AG09319 (cell line): ENCODE measurements at regions not wholly inside any gene's neighbourhood (a gene's known extent, or its start where the extent isn't known, plus 50 kb on each side); places are given as distances from the start of the nearest gene placed in this dataset.

Source experiments
- DNase-seq: peaks from one replicate; pipeline ENCODE4 v3.0.0-alpha.2; 2010; ENCODE audit warnings: low read depth; ENCODE audit errors: extremely low read depth
- TF ChIP-seq, protein P1 (sequence below): IDR thresholded peaks from 2 replicates; pipeline ENCODE4 v1.5.1; 2011; ENCODE audit warnings: low read depth, mild to moderate bottlenecking, inconsistent platforms, low read length, moderate library complexity

DNA sequence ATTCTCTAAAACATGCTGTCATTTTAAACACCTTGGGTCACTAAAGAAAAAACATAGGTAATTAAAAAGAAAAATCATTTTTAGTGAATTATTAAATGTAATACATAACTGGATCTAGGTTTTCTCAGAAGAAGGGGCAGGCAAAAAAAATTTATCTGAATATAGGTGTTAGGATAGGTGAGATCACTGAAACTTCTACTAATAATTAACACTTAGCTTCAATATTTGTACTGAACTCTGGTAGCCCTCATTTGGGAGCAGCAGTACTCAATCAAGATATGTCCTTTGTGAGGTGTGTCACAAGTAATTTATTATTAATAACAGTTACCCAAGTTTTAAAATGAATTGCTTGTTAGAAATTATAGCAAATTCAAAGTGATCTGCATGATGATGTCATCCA is 103.6 kb downstream of the ATP23 start:
- DNase-seq = no peak
- TF ChIP-seq, protein P1, sequence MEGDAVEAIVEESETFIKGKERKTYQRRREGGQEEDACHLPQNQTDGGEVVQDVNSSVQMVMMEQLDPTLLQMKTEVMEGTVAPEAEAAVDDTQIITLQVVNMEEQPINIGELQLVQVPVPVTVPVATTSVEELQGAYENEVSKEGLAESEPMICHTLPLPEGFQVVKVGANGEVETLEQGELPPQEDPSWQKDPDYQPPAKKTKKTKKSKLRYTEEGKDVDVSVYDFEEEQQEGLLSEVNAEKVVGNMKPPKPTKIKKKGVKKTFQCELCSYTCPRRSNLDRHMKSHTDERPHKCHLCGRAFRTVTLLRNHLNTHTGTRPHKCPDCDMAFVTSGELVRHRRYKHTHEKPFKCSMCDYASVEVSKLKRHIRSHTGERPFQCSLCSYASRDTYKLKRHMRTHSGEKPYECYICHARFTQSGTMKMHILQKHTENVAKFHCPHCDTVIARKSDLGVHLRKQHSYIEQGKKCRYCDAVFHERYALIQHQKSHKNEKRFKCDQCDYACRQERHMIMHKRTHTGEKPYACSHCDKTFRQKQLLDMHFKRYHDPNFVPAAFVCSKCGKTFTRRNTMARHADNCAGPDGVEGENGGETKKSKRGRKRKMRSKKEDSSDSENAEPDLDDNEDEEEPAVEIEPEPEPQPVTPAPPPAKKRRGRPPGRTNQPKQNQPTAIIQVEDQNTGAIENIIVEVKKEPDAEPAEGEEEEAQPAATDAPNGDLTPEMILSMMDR = no peak

DNA sequence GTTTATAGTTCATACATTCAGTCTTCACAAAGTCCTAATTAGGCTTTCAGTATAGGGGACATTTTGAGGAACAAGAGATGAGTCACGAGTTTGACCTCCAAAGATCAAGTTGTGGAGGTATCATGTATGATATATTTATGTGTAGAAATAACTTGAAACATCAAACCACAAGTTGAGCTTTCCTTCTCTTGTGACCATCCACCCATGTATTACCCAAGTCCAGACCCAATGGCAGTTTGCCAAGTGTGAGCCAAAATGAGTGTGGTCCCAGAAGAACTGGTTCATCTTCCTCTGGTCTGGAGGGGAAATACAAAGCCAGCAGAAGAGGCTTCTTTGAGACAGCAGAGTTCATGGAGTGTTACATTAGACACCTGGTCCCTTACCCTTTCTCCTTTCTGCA is 104.9 kb downstream of the ATP23 start:
- TF ChIP-seq, protein P1 = no peak
- DNase-seq = no peak

DNA sequence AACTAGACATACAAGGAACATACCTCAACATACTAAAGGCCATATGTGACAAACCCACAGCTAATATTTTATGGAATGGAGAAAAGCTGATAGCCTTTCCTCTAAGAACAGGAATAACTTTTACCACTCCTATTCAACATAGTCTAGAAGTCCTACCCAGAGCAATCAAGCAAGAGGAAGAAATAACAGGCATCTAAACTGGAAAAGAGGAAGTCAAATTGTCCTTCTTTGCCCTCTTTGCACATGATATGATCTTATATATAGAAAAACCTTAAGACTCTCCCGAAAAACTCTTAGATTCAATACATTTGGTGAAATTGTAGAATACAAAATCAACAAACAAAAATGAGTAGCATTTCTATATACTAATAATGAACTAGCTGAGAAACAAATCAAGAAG is 110.0 kb downstream of the ATP23 start:
- TF ChIP-seq, protein P1 = no peak
- no peak for DNase-seq

DNA sequence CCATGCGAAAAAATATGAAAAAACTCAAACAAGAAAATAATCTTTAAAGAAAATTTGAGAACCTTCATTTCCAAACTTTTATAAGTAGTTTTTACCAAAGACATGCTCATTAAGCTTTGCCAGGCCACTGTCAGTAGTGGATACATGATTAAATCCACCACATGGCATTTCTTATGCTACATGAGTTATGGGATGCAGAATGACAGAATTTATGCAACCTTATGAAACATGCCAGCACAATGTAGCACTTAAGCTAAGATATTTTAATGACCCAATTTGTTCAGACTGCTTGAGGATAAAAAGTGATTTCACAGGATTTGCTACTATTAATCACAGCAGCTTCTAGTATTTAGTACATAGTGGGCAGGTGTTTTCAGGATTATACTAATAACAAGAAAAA is 123.3 kb downstream of the ATP23 start:
- DNase-seq = no peak

GRCh38 chr12:58066296-58066695 is 124.9 kb downstream of the ATP23 start:
- TF ChIP-seq, protein P1 = no peak
- no peak for DNase-seq

More for the DNA sequence above, 123.3 kb downstream of the ATP23 start:
- TF ChIP-seq, protein P1 = no peak

GRCh38 chr12:58067610-58068387 is 126.4 kb downstream of the ATP23 start:
- TF ChIP-seq, protein P1 = no peak
- peak; percentile 45 for DNase-seq

- TF ChIP-seq, protein P1 = no peak
- no peak for DNase-seq
Measured at GRCh38 chr12:58068706-58069105, 127.3 kb downstream of the ATP23 start.
